GM12892 (cell line): ENCODE measurements at regions not wholly inside any gene's neighbourhood (a gene's known extent, or its start where the extent isn't known, plus 50 kb on each side); places are given as distances from the start of the nearest gene placed in this dataset.

Experiments used
- POLR2A ChIP-seq: IDR thresholded peaks from 2 replicates; pipeline ENCODE4 v1.6.1; 2011; ENCODE audit warnings: low read depth, low read length, control low read depth
- POLR2AphosphoS5 ChIP-seq: IDR thresholded peaks from 2 replicates; pipeline ENCODE4 v1.6.1; 2011; ENCODE audit warnings: low read depth, low read length, control low read depth
- TAF1 ChIP-seq: IDR thresholded peaks from 2 replicates; pipeline ENCODE4 v1.6.1; 2011; ENCODE audit warnings: low read depth, mild to moderate bottlenecking, control low read depth, low read length, borderline replicate concordance

DNA sequence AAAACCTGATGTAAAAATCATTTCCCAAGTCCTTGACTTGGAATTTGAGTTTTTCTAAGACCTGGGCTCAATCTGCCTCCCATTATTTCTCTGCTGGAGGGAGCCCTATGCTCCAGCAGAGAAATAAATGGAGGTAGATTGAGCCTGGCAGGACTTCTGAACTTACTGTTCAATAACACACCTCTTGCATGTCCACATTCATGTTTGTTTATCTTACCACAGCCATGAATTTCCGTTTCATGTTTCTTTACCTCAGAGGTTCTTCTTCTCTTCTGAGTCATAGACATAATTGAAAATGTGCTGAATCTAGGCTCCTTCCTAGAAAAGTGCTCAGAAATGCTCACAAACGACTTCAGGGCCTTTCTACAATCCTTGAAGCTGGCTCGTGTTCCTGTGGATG lies 170.8 kb downstream of the PMAIP1 start:
- no peak for TF ChIP-seq POLR2A
- no peak for TF ChIP-seq POLR2AphosphoS5
- no peak for TF ChIP-seq TAF1
